HG03039 (cell line): ENCODE measurements at regions not wholly inside any gene's neighbourhood (a gene's known extent, or its start where the extent isn't known, plus 50 kb on each side); places are given as distances from the start of the nearest gene placed in this dataset.

Experiments
- ATAC-seq: cut with Tn5 transposase; IDR thresholded peaks from one replicate; pipeline ENCODE4 v1.9.1; 2021; ENCODE audit warnings: mild to moderate bottlenecking, moderate library complexity; ENCODE audit not compliant: unreplicated experiment

GRCh38 chr16:61596655-61597054, 439.6 kb downstream of the CDH8 start:
- no peak for ATAC-seq

DNA sequence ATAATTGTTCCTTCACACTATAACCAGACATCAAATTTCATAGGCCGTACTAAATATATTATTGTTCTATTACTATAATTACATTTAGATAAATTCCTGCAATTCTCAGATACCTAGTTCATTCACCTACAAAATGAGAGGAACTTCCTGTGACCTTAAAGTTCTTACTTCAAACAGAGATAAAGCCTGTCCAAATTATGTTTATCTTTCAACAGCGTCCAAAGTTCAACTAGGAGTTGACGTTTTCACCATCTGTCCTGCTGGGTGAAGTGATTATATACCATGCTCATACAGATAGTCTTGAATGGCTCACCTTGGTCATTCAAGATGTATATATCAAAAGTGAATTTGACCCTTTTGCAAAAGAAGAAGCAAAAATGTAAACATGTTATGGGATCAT, 440.6 kb downstream of the CDH8 start:
- no peak for ATAC-seq

DNA sequence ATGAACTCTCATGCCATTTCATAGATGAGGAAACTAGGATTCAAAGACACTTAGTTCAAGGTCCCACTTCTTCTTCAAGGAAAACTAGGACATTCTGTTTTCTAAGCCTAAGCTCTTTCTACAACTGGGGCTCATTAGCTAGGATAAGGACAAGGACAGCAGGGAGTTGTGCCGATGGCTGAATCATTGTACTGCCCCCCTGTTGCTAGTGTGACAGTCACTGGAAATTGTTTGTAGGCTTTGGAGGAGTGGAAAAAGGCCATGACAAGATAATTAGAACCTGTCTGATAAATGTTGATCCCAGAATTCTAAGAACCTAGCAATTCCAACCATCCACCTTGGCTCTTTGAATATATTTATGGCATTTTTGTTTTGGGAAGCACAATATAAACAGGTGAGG, 445.7 kb downstream of the CDH8 start:
- no peak for ATAC-seq

GRCh38 chr16:61587526-61587925, 448.7 kb downstream of the CDH8 start:
- ATAC-seq: no peak

DNA sequence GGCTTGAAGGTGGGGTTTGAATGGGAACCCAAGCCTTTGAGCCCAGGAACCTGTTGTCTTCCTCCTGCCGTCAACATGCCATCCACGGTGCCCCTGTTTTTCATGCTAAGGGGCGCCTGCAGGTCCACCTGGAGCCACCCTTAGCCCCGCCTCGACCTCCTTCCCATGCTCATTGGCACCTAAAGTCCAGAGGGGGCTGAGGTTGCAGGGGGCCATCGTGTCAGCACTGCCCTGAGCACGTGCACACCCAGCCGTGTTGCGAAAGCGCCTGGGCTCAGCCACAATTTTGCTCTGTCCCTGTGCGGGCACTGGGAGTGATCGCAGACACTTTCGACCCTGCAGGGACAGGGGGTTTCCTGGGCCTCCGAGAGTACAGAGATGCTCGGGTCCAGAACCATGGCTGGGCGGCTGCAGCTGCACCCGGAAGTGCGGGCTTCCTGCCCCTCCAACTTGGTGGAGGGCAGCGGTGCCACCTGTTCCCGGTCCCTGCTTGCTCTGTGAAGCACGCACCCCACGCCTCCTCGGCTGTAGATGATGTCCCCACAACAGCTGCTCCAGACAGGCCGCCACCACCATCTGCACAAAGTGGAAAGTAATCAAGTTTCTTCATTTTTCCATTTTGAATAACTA, 454.7 kb downstream of the CDH8 start:
- ATAC-seq: no peak

DNA sequence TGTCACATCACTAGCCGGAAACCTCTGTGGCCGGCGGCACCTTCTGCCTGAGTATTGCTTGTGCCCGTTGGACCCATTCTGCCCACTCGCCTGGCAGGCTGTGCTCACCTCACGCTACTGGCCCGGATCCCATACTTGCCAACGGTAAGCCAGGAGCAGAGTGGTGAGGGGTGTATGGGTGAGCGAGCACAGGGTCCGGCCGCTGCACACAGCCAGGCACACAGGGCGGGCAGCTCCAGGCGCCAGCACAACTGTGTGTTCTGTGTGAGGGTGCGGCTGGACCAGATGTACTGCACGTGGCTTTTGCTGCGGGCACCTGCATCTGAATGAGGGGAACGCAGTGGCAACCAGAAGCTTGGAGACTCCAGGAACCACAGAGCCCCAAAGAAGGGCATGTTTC, 455.7 kb downstream of the CDH8 start:
- no peak for ATAC-seq

DNA sequence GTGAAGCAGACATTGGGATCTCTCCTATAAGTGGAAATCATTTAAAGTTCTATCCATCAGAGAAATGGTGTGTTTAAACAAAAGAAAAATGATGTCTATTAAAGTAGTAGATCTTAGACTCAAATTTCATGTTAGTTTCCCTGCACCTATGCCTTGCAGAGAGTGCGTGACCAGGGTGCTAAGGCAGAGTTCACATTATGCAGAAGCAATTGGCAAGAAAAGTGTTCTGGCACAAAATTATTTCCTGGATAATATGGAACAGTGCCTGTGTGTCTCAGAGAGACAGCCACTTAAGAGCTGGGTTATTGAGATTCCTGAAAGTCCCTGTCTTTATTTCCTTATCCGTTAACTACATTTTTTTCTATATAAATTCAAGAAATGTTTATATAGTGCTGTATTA, 457.0 kb downstream of the CDH8 start:
- ATAC-seq: no peak

DNA sequence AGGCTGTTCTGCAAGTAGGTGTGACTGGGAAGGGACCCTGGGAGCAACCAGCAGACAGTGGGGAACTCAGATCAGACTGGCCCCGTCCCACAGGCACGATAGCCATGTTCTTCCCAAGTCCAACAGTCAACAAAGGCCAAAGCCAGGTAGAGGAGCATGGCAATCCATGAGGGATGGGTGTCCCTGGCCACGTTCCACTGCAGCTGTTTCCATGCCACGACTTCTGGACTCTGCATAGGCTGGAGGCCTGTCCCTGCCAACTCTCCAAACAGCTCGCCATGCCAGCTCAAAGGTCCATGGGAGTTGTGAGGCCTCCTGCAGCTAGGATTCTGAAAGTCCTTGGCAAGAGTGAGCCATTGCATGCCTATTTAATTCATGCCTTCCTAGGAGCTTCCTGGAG, 459.8 kb downstream of the CDH8 start:
- ATAC-seq: no peak

- no peak for ATAC-seq
Observed at GRCh38 chr16:61575617-61576016, 460.6 kb downstream of the CDH8 start.

DNA sequence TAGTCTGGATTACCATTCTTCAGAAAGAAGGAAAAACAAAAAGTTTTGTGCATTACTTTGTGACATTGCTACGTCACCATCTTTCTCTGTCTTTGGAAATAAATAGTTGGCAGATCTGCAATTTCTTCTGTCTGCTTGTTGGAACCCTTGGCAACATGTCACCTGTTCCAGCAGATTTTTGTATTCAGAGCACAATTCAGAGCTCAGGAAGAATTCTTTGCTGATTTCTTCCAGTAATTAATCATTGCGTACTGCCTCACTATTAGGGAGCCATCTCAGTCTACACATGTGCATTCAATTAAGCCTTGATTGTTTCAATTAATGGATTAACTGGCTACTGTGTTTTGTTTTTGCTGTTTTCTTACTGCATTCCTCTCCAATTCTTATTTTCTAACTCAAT, 467.2 kb downstream of the CDH8 start:
- ATAC-seq: no peak

GRCh38 chr16:61564716-61565115, 471.5 kb downstream of the CDH8 start:
- no peak for ATAC-seq

GRCh38 chr16:61555718-61556441, 480.4 kb downstream of the CDH8 start:
- ATAC-seq: no peak

- no peak for ATAC-seq
Observed at GRCh38 chr16:61549327-61549726, 486.9 kb downstream of the CDH8 start.

DNA sequence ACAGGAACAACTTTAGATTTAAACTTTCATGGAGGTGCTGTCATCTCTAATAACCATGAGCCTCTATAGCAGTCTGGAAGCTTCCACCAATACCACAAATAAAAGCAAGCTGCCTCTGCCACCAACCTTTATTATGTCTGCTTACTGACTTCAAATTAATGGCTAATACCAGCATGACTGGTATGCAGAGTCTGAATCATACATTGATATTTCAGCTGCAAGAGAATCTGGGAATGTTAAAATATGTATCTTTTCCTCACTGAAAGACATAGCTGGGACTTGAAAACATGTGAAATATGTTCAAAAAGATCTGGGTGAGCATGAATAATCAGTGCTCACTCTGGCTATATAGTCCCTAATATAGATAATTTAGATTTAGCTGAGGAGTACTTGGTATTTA, 488.6 kb downstream of the CDH8 start:
- ATAC-seq: no peak

GRCh38 chr16:61544165-61544564, 492.1 kb downstream of the CDH8 start:
- ATAC-seq: no peak

DNA sequence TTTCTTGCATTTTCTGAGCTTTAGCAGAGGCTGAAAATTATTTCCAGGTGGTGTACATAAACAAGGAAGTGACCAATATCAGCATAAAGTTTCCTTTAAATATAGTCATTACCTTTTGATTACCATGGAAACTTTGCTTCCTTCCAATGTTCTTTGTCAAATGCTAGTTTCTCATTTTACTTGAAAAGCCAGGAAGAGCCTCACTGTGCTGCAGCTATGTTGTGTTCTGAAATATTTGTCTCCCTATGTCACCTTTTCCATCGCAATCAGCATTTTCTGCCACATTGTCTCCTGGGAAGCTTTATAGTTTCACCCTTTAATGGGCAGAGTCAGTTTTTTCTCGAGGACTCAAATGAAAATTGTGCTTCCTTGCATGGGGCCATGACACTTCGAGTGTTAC, 496.0 kb downstream of the CDH8 start:
- no peak for ATAC-seq

GRCh38 chr16:61530697-61531096, 505.5 kb downstream of the CDH8 start:
- ATAC-seq: no peak

DNA sequence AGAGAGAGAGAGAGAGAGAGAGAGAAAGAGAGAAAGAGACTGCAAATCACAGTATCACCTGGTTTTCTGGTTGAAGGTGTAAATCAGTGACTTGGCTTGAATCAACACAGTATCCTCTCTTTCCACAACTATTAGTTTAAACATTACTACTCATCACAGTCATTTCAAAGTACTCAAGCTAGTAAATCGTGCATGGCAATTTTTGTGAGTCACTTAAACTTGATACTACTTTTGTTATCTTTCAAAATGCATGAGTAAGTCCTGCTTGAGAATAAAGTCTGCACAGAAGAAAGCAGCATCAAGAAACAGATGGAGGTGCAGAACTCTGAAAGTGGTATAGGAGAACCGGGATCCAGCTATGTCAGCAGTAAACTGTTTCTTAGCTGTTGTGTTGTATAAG, 535.4 kb downstream of the CDH8 start:
- no peak for ATAC-seq

DNA sequence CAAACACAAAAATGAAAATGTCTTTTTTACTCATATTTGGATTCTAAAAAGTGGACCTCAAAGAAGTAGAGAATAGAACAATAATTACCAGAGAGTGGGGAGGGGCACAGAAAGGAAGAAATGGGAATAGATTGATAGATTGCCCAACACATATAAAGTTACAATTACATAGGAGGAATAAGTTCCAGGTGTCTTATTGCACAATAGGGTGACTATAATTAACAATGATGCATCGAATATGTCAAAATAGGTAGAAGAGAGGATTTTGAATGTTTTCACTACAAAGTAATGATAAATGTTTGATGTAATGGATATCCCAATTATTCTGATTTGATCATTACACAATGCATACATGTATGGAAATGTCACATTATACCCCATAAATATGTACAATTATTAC, 556.0 kb downstream of the CDH8 start:
- ATAC-seq: no peak

GRCh38 chr16:61471737-61472136, 564.5 kb downstream of the CDH8 start:
- ATAC-seq: no peak

DNA sequence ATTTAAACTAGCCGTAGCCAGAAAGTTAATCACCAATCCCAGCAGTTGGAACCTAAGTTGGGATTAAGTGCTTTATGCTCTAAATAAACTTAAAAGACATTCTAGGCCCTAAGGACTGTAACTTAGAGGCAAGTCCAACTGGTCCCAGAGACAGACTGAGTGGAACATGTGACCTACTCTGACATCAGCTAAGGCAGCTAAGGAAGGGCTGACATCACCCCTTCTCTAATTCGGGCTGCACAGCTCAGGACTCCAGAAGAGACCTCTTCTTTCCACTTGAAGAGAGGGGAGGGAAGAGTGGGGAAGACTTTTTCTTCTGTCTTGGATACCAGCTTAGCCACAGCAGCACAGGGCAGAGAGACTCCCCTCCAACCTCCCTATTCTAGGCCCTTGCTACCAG, 565.2 kb downstream of the CDH8 start:
- ATAC-seq: no peak

- no peak for ATAC-seq
Observed at GRCh38 chr16:61465285-61465684, 571.0 kb downstream of the CDH8 start.

GRCh38 chr16:61460020-61460419, 576.2 kb downstream of the CDH8 start:
- no peak for ATAC-seq
